ENCODE measurements at regions not wholly inside any gene's neighbourhood (a gene's known extent, or its start where the extent isn't known, plus 50 kb on each side); places are given as distances from the start of the nearest gene placed in this dataset.

- no peak for TF ChIP-seq CTCF (IDR thresholded peaks at IDR 0.05)
- no peak for TF ChIP-seq EP300 (IDR thresholded peaks at IDR 0.05; ENCODE audit: borderline replicate concordance in 1 of 2, low read depth in 1 of 2, low read length in 1 of 2)
- no peak for TF ChIP-seq ELF1 (IDR thresholded peaks at IDR 0.05)
Measured at GRCh38 chr10:62710182-62710581, 94.3 kb upstream of the ADO start.

Measured in SK-N-SH (cell line).